ENCODE measurements at regions not wholly inside any gene's neighbourhood (a gene's known extent, or its start where the extent isn't known, plus 50 kb on each side); places are given as distances from the start of the nearest gene placed in this dataset.
"Not testable (repeated sequence)": the region's sequence is repeated elsewhere in the genome, so short reads cannot be mapped to it uniquely, and the experiment has no call there.

DNA sequence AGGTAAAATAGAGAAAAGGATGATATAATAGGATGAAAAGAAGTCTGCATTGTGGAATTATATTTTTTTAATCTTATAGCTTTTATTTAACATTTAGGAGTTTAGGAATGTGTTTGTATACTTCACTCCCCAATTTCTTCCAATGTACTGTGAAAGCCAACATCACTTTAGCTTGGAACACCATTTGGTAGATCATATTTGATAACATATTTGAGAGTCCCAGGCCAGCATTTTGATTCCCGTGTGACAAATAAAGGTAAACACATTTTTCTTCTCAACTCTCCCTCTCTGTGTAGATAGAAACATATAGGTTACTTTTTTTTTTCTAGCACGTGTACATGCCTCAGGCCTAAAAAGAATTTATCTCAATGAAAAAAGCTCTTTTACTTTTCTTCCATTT, 1551.3 kb downstream of the CDH8 start:
- no peak for DNase-seq

DNA sequence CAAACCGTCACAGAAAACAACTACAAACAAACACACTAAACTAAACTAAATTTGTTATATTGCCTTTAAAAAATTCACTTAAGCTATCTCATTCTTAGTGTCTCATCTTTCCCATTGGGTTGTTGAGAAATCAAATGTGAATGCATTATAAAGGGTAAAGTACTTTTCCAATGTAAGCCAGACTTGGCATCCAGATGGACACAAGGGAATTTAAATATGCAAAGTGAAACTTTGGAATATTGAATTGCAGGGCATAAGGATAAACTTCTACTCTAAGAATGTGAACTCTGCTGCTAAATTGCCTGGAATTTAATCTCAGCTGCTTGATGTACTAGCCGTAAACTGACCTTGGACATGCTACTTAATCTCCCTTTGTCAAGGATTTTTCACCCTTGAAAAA, 1554.6 kb downstream of the CDH8 start:
- DNase-seq = no peak

DNA sequence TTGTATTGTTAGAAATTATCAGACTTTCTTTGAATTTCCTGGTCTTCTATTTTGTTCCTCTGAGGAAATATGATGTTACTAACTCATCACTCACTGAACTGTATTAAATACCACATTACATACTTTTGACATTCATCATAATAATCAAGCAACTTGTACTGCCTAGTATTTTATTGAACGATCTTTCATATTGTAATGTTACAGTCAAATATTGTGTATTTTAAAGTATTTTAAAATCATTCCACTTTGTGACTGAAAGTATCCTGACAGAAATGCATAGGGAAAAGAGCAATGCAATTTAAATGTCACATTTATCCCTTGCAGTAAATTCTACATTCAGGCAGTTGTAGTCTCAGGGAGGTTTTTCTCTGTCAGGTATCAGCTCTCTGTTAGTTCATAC, 1557.4 kb downstream of the CDH8 start:
- DNase-seq = no peak

DNA sequence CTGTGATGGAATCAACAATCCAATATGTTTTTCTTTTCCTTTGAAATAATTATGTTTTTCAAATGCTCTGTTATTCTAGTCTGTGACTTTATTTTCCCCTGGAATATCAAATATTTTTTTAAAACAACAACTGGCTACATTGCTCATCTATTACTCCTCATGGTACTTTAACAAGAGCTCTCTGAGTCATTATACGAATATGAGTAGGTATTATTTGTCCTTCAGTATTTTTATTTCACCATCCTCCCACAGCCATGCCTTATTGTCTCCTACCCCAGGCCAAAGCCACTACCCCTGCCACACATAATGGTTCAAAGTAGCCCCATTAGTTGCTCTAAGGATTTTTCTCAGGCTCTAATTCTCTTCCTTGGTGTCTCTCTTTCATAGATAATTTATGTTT, 1572.3 kb downstream of the CDH8 start:
- DNase-seq = no peak

DNA sequence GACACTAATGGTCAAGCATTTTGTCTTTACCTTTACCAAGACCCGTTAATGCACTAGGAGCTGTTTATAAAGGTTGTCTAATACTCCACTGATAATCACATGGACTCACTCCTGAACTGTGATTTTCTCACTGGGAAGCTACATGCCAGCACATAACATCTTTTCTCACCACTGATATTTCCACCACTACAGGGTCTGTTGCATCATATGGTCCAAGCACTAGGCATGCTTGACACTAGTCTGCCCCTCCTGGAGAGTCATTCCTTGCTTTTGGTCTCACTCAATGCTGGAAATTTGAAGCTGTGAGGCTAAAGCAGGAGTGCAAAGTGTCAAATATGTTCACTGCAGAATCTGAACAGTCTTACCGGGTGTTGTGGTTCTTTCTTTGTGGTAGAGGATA, 1576.8 kb downstream of the CDH8 start:
- no peak for DNase-seq

DNA sequence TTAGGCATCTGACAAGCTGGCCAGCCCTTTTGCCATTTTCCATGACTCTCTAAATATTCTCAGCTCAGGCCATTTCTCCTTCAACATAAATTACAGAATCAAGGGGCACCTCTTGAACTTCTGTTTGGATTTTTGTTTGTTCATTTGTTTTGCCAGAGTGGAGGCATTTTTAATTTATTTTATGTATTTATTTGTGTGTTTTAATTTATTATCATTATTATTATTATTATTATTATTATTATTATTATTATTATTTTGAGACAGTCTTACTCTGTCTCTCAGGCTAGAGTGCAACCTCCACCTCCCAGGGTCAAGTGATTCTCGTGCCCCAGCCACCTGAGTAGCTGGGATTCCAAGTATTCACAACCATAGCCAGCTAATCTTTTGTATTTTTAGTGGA, 1578.0 kb downstream of the CDH8 start:
- no peak for DNase-seq

DNA sequence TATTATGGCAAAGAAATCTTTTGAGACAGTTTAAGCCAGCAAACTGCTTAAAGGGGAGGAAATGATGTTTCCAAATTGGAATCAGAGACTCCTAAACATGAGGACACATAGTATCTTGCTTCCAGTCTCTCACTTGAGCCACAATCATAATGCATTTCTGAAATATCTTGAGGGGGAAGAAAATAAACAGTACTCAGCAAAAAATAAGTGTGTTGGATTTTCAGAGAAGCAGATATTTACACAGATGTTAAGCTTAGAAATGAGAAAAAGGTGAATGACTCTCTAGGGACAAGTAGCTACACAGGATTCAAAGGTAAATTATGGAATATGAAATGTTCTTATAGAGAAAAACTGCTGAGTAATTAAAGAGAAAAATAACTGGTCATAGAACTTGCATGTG, 1583.6 kb downstream of the CDH8 start:
- DNase-seq = no peak

DNA sequence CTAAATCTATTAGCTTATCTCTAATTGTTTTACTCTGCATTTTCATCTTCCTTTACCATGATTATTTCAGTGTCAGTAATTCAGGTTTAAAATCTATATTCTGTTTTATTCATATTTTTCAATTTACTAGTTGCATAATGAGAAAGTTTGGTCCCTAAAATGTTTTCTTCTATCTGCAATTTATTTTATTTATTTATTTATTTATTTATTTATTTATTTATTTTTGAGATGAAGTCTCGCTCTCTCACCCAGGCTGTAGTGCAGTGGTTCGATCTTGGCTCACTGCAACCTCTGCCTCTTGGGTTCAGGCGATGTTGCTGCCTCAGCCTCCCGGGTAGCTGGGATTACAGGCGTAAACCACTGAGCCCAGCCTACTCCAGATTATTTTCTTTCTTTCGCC, 1597.3 kb downstream of the CDH8 start:
- DNase-seq = no peak

DNA sequence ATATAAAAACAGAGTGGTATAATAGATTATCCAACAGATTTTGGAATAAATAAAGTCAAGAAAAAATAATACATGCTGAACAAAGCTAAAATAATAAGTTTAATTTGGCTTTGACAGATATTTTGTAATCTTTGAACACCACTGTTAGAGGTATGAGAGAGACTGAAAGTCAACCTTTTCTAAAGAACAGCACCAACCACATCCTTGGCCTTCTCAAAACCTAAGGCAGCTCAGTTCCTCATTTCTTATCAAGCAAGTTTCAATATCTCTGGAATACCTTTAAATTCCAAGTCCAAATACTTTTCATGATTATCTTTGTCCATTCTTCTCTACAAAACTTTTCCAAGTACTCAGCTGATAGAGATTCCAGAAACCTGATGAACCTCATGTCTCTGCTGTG, 1603.8 kb downstream of the CDH8 start:
- DNase-seq = no peak

DNA sequence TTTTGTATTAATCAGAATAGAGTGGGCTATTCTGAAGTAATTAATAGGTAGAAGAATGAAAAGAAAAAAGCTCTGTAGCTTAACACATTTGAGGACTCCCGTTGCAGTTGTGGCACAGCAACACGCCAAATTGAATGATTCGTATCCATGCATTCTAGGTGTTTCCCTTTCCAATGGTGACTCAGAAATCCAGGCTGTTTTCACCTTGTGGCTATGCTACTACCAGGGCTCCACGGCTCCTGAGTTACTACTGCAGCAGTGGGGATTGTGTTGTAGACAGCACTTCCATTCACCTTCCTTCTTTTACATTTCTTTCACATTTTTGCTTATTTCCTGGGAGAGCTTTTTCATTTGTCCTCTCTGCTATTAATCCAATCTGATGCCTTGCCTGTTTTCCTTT, 1616.4 kb downstream of the CDH8 start:
- DNase-seq = no peak

DNA sequence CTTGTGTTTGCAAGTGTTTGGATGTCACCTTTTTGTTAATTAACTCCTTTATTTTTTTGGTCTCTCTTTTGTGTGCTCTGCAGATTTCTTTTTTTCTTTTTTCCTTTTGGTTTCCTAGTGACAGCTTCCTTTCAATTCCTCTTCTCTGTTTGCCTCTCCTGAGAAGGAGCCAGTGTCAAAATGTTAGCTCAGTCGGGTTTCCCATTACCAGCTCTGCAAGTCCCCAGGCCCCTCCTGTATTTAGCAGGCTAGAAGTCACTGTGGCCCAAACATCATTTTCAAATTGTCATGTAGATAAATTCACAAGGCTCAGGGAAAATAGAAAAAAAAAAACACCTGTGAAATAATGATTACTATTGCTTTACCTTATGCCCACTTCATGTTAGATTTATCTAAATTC, 1621.6 kb downstream of the CDH8 start:
- DNase-seq = no peak

DNA sequence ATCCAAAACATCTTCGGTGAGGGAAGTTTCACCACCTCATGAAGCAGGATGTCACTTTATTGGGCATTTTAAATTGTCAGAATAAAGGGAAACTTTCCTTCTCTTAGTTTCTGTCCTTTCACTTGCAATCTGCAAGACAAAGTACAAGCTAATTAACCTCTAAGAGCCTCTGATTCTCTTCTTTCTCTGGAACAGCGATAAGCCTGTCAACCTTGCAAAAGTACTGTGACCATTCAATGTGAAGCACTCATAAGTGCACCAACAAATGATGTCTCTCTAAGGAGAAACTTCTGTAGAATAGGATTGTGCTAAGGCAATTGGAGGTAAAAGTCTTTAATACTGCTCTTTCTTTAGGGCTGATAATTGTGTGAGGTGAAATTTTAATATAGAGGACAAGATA, 1622.3 kb downstream of the CDH8 start:
- no peak for DNase-seq

DNA sequence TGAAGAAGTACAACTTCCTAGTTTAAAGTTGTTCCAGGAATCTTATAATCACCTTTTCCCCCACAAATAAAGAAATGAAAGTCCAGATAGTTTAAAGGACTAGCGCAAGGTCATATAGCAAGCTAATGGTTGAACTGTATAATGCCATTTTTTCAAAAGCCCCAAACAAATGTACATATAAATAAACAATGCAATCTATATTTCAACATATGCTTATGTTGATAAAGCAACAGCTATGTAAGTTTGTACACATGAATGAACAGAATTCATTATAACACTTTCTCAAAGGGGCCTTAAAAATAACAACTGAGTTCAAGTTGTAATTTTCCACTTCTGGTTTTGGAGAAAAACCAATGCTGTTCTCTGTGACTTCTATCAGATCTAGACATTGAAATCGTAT, 1628.6 kb downstream of the CDH8 start:
- DNase-seq = no peak

DNA sequence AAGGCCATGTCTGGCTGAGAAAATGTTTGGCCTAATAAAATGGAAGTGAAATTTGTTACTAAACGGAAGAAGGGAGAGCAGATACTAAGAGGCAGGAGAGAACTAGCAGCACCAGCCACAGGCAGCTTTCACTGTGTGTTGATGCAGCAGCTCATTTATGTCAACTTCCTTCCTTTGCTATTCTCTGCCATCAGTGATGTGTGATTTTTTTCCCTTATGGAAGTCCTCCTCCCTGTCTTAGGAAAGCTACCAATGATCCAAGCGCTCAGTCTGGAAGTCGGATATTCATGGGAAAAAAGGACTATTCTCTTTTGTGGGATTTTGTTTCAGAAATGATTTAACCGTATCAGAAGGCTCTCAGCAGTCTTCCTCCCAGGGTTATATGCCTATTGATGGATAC, 1629.2 kb downstream of the CDH8 start:
- no peak for DNase-seq

DNA sequence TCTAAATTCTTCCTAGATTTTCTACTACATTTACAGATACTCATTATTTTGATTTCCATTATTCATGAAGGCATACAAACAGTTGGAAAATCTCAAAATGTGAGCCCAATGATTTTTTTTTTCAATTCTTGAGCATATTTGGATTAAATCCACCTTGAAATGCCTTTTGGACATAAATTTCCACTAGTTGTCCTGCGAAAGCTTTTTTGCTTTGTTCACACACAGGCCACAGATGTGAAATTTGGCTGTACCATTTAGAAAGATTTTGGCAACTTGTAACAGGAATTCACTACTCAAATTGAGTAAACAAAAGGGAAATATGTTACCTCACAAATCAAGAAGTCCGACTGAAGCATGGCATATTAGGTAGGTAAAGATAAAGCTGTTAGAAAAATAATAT, 1631.0 kb downstream of the CDH8 start:
- no peak for DNase-seq

DNA sequence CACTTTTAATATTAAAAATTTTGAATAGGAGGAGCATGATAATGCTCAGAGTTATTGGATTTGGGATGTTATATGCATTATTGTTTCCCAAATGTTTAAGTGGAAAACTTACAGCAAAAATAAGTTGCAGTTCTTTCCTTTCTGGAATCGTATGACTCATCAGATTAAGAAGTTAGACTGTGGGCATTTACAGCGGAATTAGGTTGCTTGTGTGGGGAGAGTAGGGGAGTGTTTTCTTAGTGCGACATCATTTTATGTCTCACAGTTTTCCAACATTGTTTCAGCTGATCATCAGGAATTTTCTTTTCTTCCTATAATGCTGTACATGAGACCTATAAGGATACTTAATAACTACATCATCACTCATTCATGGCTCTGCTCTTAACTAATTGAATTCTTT, 1631.8 kb downstream of the CDH8 start:
- no peak for DNase-seq

DNA sequence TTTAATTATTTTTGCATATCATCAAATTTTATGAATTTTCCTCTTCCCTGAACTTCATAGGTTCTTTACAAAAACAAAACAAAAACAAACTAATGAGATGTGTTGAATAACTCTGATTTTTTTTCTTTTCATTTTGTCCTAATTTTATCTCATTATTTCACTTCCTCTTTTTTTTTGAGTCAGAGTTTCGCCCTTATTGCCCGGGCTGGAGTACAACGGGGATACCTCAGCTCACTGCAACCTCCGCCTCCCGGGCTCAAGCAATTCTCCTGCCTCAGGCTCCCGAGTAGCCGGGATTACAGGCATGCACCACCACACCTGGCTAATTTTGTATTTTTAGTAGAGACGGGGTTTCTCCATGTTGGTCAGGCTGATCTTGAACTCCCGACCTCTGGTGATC, 1633.3 kb downstream of the CDH8 start:
- DNase-seq = not testable (repeated sequence)

DNA sequence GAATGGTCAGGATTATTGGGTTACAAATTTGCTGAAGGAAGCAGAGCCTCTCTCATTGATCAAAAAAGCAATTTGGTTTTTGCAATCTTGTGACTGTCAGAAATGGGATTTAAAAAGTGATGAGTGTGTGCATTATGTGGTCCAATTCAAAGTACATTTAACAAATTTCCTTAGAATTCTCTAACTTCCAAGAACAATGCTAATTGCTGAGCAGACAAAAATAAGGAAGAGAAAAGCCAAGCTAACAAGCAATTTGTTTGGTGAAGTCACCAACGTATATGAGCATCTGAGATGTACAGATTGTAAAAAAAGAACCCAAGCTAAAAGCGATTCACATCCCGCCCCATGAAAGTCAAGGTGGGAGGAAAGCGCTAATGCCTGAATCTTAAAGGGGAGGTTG, 1643.9 kb downstream of the CDH8 start:
- DNase-seq = no peak

DNA sequence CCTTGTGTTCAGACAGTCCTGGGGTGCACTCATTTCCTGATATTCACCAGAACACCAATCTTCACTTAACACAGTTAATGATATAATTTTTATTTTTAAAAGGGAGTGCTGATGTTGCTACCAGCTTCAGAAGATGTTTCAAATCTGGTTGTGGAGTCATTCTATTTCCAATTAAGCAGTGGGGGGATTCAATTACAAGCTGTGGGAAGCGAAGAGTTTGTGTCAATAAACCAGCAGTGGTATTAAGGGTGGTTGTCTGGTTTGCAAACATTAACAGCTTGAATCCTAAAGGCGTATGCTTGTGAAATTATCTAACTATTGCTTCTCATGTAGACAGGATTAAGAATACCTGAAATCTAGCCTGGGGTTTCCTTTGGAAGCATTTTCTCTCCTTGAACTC, 1637.5 kb upstream of the GOT2 start:
- no peak for DNase-seq

DNA sequence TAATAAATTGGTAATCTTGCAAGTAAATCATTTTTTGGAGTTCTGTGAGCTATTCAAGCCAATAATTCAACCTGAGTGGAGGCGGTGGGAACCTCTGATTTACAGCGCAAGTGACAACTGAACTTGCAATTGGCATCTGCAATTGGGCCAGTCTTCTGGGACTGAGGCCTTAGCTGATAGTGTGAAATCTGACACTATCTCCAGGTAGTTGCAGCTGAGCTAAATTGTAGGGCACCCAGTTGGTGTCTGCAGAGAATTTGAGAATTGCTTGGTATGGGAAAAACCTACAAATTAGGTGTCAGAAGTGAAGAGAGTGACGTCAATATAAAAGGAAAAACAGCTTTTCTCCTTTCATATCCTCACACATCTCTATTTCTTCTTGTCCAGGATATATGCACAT, 1633.6 kb upstream of the GOT2 start:
- DNase-seq = no peak

DNA sequence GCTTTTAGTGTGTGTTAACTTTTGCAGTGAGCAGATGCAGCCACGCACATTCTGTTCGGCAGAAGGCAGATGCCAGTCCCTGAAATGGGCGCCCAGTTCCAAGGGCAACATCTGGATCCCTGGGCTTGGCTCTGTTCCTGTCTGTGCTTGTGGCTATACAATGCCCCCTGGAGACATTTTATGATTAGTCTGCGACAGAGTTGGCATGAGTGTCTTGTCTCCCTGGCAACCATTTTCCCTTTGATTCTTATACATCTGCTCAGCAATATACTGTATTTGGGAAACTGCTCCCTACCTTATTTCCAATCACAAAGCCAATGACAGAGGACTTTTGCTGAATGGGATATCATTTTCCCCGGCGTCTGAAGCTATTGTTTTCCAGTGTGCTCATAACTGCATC, 1629.5 kb upstream of the GOT2 start:
- peak in 1 of 2 experiments; percentile 56 for DNase-seq

DNA sequence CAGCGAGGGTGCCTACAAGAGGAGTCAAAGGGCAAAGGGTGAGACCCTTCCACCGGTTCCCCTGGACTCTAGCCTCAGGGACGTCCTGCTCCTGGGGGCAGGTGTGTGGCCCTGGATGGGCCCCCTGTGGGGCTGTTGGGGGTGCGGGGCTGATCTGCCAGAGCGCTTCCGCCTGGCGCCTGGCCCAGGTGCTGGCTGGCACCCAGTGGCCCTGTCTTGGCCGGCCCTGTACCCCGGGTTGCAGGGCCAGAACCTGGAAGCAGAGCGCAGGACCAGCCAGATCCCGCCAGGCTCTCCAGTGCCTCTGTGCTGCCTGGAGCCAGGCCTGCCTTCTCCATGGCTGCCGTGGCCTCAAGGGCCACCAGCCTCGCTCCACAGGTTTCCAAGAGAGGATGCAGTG, 1625.8 kb upstream of the GOT2 start:
- DNase-seq = not testable (repeated sequence)

DNA sequence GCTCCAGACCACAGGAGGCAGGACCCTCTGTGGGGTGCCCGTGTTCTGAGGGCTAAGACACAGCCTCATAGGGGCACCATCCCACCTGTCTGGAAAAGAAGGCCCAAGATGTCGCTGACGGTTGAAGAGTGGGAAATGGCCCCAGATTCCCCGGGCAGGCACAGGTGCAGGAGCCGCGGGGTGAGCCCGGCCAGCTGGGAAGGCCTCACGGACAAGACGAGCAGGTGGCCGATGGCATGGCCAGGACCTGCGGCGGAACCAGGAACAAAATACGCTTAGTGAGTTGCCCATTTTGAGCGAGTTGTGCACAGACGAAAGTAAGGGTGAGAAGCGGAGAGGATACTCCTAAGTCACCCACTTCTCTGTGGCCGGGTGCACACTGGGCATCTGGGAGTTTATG, 1625.3 kb upstream of the GOT2 start:
- not testable (repeated sequence) for DNase-seq

DNA sequence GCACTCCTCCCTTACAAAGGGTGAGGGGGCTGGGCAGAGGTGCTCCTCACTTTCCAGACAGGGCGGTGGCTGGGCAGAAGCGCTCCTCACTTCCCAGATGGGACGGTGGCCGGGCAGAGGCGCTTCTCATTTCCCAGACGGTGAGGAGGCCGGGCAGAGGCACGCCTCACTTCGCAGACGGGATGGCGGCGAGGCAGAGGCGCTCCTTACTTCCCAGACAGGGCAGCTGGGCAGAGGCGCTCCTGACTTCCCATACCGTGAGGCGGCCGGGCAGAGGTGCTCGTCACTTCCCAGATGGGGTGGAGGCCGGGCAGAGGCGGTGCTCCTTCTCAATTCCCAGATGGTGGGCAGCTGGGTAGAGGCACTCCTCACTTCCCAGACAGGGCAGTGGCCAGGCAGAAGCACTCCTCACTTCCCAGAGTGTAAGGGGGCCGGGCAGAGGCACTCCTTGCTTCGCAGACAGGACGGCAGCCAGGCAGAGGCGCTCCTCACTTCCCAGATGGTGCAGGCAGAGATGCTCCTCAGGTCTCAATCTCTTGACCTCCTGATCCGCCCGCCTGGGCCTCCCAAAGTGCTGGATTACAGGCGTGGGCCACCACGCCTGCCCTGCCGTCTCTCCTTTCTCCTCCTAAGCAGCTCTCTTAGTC, 1623.9 kb upstream of the GOT2 start:
- not testable (repeated sequence) for DNase-seq

DNA sequence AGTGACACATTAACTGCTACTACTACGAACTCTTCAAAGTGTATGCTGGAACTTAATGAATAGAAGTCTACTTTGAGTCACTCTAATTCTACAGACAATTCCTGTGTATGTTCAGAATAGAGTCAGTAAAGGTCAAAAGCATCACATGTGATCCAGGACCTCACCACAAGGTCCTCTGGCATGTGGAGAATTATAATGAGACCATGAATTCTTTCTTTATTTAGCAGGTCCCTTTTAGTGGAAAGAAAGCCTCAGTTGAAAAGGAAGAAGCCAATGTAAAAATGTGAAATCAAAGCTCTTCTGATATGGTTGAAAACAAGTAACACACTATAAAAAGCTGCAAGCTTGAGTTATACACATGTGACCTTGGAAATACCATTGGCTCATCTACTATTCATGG, 1612.1 kb upstream of the GOT2 start:
- DNase-seq = no peak

DNA sequence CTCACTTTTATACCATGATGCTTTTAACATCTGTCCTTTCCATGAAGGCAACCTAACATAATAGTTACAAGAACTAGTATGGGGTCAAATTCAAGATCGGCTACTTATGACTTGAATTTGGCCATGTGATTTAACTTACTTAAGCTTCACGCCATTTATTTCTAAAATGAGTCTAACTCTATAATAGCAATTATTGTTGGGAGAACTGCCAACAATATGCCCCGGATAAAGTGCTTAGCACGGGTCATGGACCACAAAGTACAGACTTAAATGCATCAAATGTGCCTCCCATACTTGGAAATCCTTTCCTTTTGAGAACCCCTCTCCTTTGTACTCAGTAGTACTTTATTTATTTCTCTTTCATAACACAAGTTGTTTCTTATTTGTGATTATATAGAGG, 1603.6 kb upstream of the GOT2 start:
- no peak for DNase-seq
